Urinary bladder (tissue), 3 donors: ENCODE measurements at regions not wholly inside any gene's neighbourhood (a gene's known extent, or its start where the extent isn't known, plus 50 kb on each side); places are given as distances from the start of the nearest gene placed in this dataset.

Experiments
- DNase-seq: peaks from one replicate; pipeline ENCODE4 v3.0.0-alpha.2; 2015; ENCODE audit errors: extremely low spot score
- H3K27ac ChIP-seq: one replicate; pipeline ENCODE4 v1.5.1; 2013; ENCODE audit warnings: low read depth, mild to moderate bottlenecking, moderate library complexity
- H3K36me3 ChIP-seq: one replicate; pipeline ENCODE4 v1.6.1; 2013; ENCODE audit warnings: mild to moderate bottlenecking, moderate library complexity; ENCODE audit not compliant: insufficient read depth
- H3K4me1 ChIP-seq: one replicate; pipeline ENCODE4 v1.6.1; 2013; ENCODE audit warnings: mild to moderate bottlenecking, moderate library complexity; ENCODE audit not compliant: insufficient read depth
- H3K4me3 ChIP-seq: one replicate; pipeline ENCODE4 v1.5.1; 2013; ENCODE audit warnings: low read depth, low read length
- WGBS: extraction: QIAGEN DNeasy Blood & Tissue Kit; methylation state at CpG from one replicate; pipeline ENCODE4 v1.1.7; 2013; 5-methylcytosine and 5-hydroxymethylcytosine counted together
- donor health status: healthy with polysubstance abuse.
- donor health status: healthy.

DNA sequence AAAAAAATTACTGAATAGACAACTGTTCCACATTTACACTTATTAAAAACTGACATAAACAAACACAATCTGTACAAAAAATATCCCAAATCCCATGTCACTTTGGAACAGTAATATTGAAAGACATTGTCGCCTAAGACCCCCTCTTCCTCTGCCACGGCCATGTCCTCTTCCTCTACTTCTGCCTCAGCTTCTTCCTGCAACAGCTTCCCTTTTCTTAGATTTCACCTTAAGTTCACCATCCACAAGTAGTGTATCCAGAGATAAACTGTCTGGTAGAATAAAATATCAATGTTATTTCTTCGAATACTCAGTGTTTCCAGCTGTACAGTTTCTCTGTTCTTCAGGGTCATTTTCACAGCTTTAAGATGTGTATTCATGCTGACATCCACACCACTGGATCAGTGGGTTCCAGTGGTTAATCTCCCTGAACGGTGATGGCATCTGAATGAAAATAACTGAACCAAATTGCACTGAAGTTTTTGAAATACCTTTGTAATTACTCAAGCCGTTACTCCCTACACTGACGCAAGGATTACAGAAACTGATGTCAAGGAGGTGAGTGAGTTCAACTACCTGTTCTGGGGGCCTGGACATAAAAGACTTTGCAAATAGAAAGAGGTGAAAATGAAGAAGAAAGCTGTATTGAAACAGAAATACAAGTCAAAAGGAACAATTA, 208.5 kb downstream of the C12orf50 start:
- no peaks in the 10 kb centered on the region for H3K36me3 ChIP-seq
- no peak overlapping the region for H3K4me3 ChIP-seq
- DNase-seq, result no peak
- no peak overlapping the region for H3K27ac ChIP-seq
- WGBS, result 65% methylated on average over 6 of the region's 6 CpGs
- H3K4me1 ChIP-seq, result no peaks in the 10 kb centered on the region

DNA sequence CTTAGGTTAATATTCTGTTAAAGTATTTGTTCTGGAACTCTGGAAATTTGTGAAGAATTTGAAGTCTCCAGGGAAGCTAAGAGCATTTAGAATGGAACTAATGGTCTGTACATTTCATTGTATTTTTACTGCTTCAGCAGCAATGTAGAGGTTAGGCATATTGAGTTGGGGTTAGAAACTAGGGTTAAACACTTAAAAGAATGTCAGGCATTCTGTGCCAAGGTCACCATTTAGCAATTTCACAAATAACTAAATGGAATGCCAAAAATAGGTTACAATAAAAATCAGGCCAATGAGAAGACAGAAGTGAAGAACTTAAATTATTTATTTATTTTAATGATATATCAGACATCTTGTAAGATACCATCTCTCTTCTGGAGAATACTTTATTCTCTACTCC, 210.8 kb downstream of the C12orf50 start:
- H3K4me1 ChIP-seq, result no peaks in the 10 kb centered on the region
- no peak overlapping the region for H3K4me3 ChIP-seq
- H3K27ac ChIP-seq, result no peak overlapping the region
- DNase-seq, result no peak
- H3K36me3 ChIP-seq, result no peaks in the 10 kb centered on the region

DNA sequence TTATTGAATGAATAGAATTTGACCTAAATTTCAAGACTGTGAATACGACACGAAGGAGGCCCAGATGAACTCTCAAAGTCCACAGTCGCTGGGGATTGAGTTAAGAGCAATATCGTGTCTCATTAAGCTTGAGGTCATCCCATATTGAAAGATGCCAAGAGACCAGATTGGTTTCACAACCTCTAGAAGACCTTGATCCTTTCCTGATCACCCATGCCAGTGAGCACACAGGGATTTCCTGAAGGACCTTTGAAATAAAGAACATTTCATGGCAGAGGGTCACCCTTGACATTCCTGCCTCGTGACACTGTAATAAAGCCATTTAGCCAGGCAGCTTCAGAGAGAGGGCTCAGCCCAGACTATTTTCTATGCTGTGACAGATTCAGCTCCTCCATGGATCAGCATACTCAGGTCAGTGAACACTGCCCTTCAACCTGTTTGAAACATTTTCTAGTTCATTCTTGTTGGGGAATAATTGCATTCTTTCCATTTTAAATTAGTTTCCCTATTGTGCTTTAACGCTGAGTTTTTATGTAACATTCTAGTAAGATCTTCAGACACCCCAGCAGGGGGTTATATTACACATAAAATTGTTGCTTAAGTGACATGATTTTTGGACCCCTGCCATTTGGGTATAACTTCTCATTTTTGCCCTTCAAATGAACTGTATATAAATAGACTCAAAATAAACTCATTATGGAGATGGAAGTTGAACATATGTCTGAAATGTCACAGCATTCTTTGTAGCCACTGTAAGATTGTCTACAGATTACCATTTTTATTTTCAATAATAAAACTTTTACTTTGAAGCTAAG, 213.2 kb downstream of the C12orf50 start:
- no peak overlapping the region for H3K27ac ChIP-seq
- H3K4me1 ChIP-seq, result no peaks in the 10 kb centered on the region
- DNase-seq, result no peak
- no peaks in the 10 kb centered on the region for H3K36me3 ChIP-seq
- 73% methylated on average over 6 of the region's 6 CpGs for WGBS
- no peak overlapping the region for H3K4me3 ChIP-seq

DNA sequence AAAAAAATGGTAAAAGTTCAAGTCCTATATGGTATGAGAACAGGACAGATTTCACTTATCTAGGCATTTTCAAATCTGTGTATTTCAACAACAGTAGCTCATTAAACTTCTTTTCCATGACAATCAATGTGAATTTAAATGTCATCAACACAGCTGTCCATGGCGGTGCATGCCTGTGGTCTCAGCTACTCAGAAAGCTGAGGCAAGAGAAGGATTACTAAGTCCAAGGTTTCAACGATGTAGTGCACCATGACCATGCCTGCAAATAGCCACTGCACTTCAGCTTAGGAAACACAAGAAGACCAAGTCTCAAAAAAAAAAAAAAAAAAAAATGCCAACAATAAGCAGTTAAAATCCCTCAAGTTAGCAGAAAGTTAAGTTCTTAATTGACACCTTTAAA, 214.6 kb downstream of the C12orf50 start:
- no peak overlapping the region for H3K27ac ChIP-seq
- H3K36me3 ChIP-seq, result no peaks in the 10 kb centered on the region
- no peak overlapping the region for H3K4me3 ChIP-seq
- H3K4me1 ChIP-seq, result no peaks in the 10 kb centered on the region
- DNase-seq, result no peak
- 94% methylated on average over 2 of the region's 2 CpGs for WGBS

DNA sequence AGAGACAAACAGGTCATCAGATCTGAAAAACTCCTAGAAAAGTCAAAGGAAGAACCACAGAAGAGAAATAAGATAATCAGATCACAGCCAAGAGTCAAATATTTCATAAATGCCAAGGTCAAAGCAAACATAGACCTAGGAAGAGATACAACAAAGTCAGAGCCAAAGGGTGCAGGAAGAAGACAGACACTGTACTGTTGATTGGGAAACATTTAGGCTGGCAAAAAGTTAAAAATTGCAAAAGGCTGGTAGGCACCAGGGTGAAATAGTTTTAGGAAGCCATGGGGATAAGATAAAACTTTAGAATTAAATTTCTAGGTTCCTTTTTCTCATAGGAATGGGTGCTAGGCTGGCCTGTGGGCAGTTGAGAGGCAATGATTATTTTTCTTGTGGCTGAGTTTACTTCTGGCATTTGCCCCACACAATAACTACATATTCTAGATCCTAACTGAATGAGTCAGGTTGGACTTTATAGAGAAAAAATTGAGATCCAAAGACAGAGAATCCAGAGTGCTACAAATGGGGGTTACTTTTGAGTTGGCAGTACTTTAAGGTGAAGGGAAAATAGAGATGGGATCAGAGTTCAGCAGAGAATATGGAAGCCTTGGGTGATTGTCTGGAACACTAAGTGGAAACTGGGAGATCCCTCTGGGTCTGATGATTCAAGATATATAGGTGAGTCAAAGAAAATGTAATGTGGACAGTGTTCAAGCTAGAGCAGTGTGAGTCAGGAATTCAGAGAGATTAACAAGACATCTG, 215.5 kb downstream of the C12orf50 start:
- Histone ChIP-seq H3K36me3 (no peaks in the 10 kb centered on the region), H3K4me1 (no peaks in the 10 kb centered on the region), H3K27ac (no peak overlapping the region), H3K4me3 (no peak overlapping the region)
- no peak for DNase-seq

DNA sequence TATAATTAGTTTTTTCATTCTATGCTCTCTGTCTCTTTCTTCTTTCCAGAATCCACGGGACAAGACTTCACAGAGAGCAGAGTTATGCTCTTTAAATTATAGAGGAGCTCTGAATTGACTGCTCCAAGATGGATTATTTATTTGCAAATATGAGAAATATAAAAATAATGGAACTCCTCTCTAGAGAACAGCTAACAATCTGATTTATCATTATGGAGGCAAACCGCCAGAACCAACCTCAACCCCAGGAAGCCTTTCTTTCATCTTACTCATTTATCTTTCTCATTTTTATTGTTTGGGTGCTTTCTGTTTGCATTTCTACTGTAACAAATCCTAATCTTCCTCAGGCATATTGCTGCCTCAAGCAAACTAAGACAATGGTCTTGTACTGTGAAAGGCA, 216.5 kb downstream of the C12orf50 start:
- 83% methylated on average over 2 of the region's 2 CpGs for whole genome bisulfite sequencing
- no peak overlapping the region for H3K4me3 ChIP-seq
- H3K4me1 ChIP-seq, result no peaks in the 10 kb centered on the region
- no peak for DNase-seq
- H3K36me3 ChIP-seq, result no peaks in the 10 kb centered on the region
- H3K27ac ChIP-seq, result no peak overlapping the region

- Histone ChIP-seq H3K4me1 (no peaks in the 10 kb centered on the region), H3K36me3 (no peaks in the 10 kb centered on the region), H3K27ac (no peak overlapping the region), H3K4me3 (no peak overlapping the region)
- DNase-seq, result no peak
- 53% methylated on average over 1 of the region's 1 CpG for WGBS
Observed at GRCh38 chr12:87812030-87812429, 217.2 kb downstream of the C12orf50 start.

GRCh38 chr12:87809916-87810315, 219.3 kb downstream of the C12orf50 start:
- H3K4me3 ChIP-seq, result no peak overlapping the region
- DNase-seq, result no peak
- no peaks in the 10 kb centered on the region for H3K4me1 ChIP-seq
- no peaks in the 10 kb centered on the region for H3K36me3 ChIP-seq
- no peak overlapping the region for H3K27ac ChIP-seq
- WGBS, result 75% methylated on average over 2 of the region's 2 CpGs

DNA sequence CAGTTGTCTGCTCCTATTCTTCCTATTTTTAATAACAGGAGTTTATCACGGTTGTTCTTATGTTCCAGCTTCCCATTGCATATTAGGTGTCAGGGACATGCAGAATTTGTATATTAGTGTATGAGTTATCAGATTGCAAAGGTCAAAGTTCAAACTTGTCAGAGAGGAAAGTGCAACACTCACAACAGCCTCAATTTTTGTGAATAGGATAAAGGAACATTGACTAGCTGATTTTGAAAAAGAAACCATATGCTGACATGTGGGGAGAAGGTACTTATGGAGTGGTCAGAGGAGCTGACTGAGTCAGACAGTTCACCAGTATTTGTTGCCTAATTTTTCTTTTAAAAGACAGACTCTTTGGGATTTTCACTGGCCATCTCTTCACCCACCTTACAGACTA, 222.1 kb downstream of the C12orf50 start:
- H3K36me3 ChIP-seq, result no peaks in the 10 kb centered on the region
- H3K27ac ChIP-seq, result no peak overlapping the region
- WGBS, result 58% methylated on average over 1 of the region's 1 CpG
- H3K4me1 ChIP-seq, result no peaks in the 10 kb centered on the region
- H3K4me3 ChIP-seq, result no peak overlapping the region
- DNase-seq, result no peak

- no peaks in the 10 kb centered on the region for H3K4me1 ChIP-seq
- no peak overlapping the region for H3K4me3 ChIP-seq
- WGBS, result 60% methylated on average over 4 of the region's 4 CpGs
- no peaks in the 10 kb centered on the region for H3K36me3 ChIP-seq
- DNase-seq, result no peak
- no peak overlapping the region for H3K27ac ChIP-seq
Observed at GRCh38 chr12:87806310-87806709, 222.9 kb downstream of the C12orf50 start.

DNA sequence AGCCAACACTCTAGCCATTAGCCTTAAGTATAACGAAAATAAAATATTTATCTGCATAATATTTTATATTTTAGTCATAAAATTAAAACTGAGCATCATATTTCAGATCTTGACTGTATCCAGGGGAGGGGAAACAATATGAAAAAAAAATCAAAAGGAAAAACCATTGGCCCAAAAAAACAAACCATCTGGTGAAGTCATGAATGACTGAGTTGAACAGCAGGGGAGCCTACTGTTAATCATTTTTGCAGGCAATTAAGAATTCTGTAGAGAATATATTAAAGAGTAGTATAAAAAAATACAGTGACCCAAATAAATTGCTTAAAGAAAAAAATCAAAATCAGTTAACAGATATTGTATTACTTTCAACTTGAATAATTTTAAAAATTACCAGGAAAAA, 224.8 kb downstream of the C12orf50 start:
- Histone ChIP-seq H3K36me3 (no peaks in the 10 kb centered on the region), H3K27ac (no peak overlapping the region), H3K4me1 (no peaks in the 10 kb centered on the region), H3K4me3 (no peak overlapping the region)
- no peak for DNase-seq
- WGBS, result 54% methylated on average over 1 of the region's 1 CpG

- 92% methylated on average over 1 of the region's 1 CpG for WGBS
- no peak overlapping the region for H3K27ac ChIP-seq
- H3K4me1 ChIP-seq, result no peaks in the 10 kb centered on the region
- no peak overlapping the region for H3K4me3 ChIP-seq
- no peaks in the 10 kb centered on the region for H3K36me3 ChIP-seq
- no peak for DNase-seq
Observed at GRCh38 chr12:87802721-87803011, 226.5 kb downstream of the C12orf50 start.

DNA sequence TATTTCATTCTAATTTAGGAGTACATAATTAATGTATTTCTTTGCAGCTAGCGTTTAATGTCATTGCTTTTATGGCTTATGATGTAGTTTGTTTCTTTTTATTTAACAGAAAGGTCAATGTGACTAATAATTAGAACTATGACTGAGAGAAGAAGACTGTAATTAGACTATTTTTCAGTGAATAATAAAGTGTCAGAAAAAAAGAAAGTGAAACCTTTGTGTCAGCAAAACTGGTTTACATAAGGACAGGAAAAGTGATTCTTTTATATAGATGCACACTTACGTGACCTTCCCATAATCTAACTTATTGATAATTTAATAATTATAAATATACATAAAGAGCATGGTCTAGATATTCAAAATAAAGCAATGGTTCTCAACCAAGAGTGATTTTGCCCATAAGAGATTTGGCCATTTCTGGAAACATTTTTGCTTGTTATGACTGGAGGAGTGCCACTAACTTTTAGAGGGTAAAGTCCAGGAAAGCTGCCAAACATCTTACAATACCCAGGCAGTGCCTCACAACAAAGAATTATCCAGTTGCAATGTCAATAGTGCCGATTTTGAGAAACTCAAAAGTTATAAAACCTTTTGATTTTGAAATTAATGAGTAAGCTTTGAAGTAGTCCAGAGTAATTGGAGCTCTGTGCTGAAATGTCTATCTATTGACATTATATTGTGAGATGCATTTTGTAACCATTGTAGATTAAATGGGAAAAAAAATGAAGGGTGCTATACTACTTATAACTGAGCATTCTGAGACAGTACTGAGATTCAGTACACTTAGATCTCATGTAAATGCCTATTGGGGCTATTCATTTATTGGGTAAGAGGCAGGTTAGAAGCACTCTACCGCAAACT, 227.1 kb downstream of the C12orf50 start:
- DNase-seq, result no peak
- no peaks in the 10 kb centered on the region for H3K4me1 ChIP-seq
- H3K27ac ChIP-seq, result no peak overlapping the region
- 73% methylated on average over 4 of the region's 4 CpGs for WGBS
- no peaks in the 10 kb centered on the region for H3K36me3 ChIP-seq
- H3K4me3 ChIP-seq, result no peak overlapping the region
